Osteocyte (in vitro differentiated cells): ENCODE measurements at regions not wholly inside any gene's neighbourhood (a gene's known extent, or its start where the extent isn't known, plus 50 kb on each side); places are given as distances from the start of the nearest gene placed in this dataset.

Experiments used
- DNase-seq: peaks from one replicate; pipeline ENCODE4 v3.0.0; 2021; ENCODE audit warnings: mixed read lengths; ENCODE audit not compliant: unreplicated experiment; ENCODE audit errors: extremely low spot score
- H3K27ac Mint-ChIP-seq: one replicate; pipeline ENCODE4 v1.8.0; 2021; ENCODE audit warnings: mild to moderate bottlenecking, mixed read lengths; ENCODE audit not compliant: unreplicated experiment
- H3K27me3 Mint-ChIP-seq: one replicate; pipeline ENCODE4 v1.8.0; 2021; ENCODE audit warnings: mixed read lengths; ENCODE audit not compliant: unreplicated experiment
- H3K36me3 Mint-ChIP-seq: one replicate; pipeline ENCODE4 v1.8.0; 2021; ENCODE audit warnings: mixed read lengths; ENCODE audit not compliant: unreplicated experiment
- H3K4me1 Mint-ChIP-seq: one replicate; pipeline ENCODE4 v1.8.0; 2021; ENCODE audit warnings: mixed read lengths; ENCODE audit not compliant: unreplicated experiment
- H3K4me3 Mint-ChIP-seq: one replicate; pipeline ENCODE4 v1.8.0; 2021; ENCODE audit warnings: mild to moderate bottlenecking, moderate library complexity, mixed read lengths; ENCODE audit not compliant: unreplicated experiment
- H3K9me3 Mint-ChIP-seq: one replicate; pipeline ENCODE4 v1.8.0; 2021; ENCODE audit warnings: mixed read lengths; ENCODE audit not compliant: unreplicated experiment
- CTCF ChIP-seq: fragments of 200-600 bp; sonication (generic); IDR thresholded peaks from 2 replicates; pipeline ENCODE4 v1.5.0; 2021; ENCODE audit warnings: antibody characterized with exemption, mild to moderate bottlenecking, moderate library complexity

GRCh38 chr14:36065831-36066230, 110.7 kb downstream of the PTCSC3 start:
- no peaks in the 10 kb centered on the region for H3K9me3 Mint-ChIP-seq
- no peak overlapping the region for H3K4me3 Mint-ChIP-seq
- H3K27me3 Mint-ChIP-seq = peaks cover 19% of the 10 kb centered on the region
- H3K27ac Mint-ChIP-seq = no peak overlapping the region
- no peak for DNase-seq
- no peaks in the 10 kb centered on the region for H3K36me3 Mint-ChIP-seq
- no peak for TF ChIP-seq CTCF
- H3K4me1 Mint-ChIP-seq = peaks cover 15% of the 10 kb centered on the region

GRCh38 chr14:36059531-36059930, 117.0 kb downstream of the PTCSC3 start:
- Mint-ChIP-seq H3K9me3 (no peaks in the 10 kb centered on the region), H3K36me3 (no peaks in the 10 kb centered on the region), H3K27me3 (peaks cover 24% of the 10 kb centered on the region), H3K27ac (no peak overlapping the region), H3K4me3 (no peak overlapping the region), H3K4me1 (no peaks in the 10 kb centered on the region)
- TF ChIP-seq CTCF = no peak
- DNase-seq = no peak

GRCh38 chr14:36057452-36058116, 118.9 kb downstream of the PTCSC3 start:
- Mint-ChIP-seq H3K36me3 (no peaks in the 10 kb centered on the region), H3K4me3 (no peak overlapping the region), H3K27ac (no peak overlapping the region), H3K27me3 (peaks cover 14% of the 10 kb centered on the region), H3K9me3 (no peaks in the 10 kb centered on the region), H3K4me1 (no peaks in the 10 kb centered on the region)
- no peak for DNase-seq
- no peak for TF ChIP-seq CTCF

- no peak for TF ChIP-seq CTCF
- no peaks in the 10 kb centered on the region for H3K36me3 Mint-ChIP-seq
- no peak overlapping the region for H3K4me3 Mint-ChIP-seq
- H3K4me1 Mint-ChIP-seq = no peaks in the 10 kb centered on the region
- no peak for DNase-seq
- H3K9me3 Mint-ChIP-seq = no peaks in the 10 kb centered on the region
- H3K27ac Mint-ChIP-seq = no peak overlapping the region
- peaks cover 13% of the 10 kb centered on the region for H3K27me3 Mint-ChIP-seq
Observed at GRCh38 chr14:36056845-36057244, 119.7 kb downstream of the PTCSC3 start.

- no peak for DNase-seq
- TF ChIP-seq CTCF = no peak
- no peak overlapping the region for H3K4me3 Mint-ChIP-seq
- no peak overlapping the region for H3K27ac Mint-ChIP-seq
- no peaks in the 10 kb centered on the region for H3K4me1 Mint-ChIP-seq
- H3K27me3 Mint-ChIP-seq = peaks cover 16% of the 10 kb centered on the region
- H3K9me3 Mint-ChIP-seq = no peaks in the 10 kb centered on the region
- H3K36me3 Mint-ChIP-seq = no peaks in the 10 kb centered on the region
Observed at GRCh38 chr14:36055681-36056225, 120.8 kb downstream of the PTCSC3 start.
